Ishikawa (cell line): ENCODE measurements at regions not wholly inside any gene's neighbourhood (a gene's known extent, or its start where the extent isn't known, plus 50 kb on each side); places are given as distances from the start of the nearest gene placed in this dataset.

Source experiments
- CEBPB ChIP-seq: IDR thresholded peaks from 2 replicates; pipeline ENCODE4 v1.6.1; 2012
- CREB1 ChIP-seq: IDR thresholded peaks from 2 replicates; pipeline ENCODE4 v1.6.1; 2012; ENCODE audit warnings: low read depth
- EGR1 ChIP-seq: IDR thresholded peaks from 2 replicates; pipeline ENCODE4 v1.6.1; 2012
- EP300 ChIP-seq: IDR thresholded peaks from 2 replicates; pipeline ENCODE4 v1.6.1; 2012; ENCODE audit warnings: borderline replicate concordance
- FOXM1 ChIP-seq: IDR thresholded peaks from 2 replicates; pipeline ENCODE4 v1.6.1; 2012; ENCODE audit warnings: low read depth, borderline replicate concordance
- NFIC ChIP-seq: IDR thresholded peaks from 2 replicates; pipeline ENCODE4 v1.6.1; 2012
- RAD21 ChIP-seq: IDR thresholded peaks from 2 replicates; pipeline ENCODE4 v1.6.1; 2012; ENCODE audit warnings: low read depth
- REST ChIP-seq: IDR thresholded peaks from 2 replicates; pipeline ENCODE4 v1.6.1; 2012; ENCODE audit warnings: low read depth, mild to moderate bottlenecking
- TAF1 ChIP-seq: IDR thresholded peaks from 2 replicates; pipeline ENCODE4 v1.6.1; 2012; ENCODE audit warnings: low read depth, mild to moderate bottlenecking
- TCF12 ChIP-seq: IDR thresholded peaks from 2 replicates; pipeline ENCODE4 v1.6.1; 2012; ENCODE audit warnings: low read depth
- TEAD4 ChIP-seq: IDR thresholded peaks from 2 replicates; pipeline ENCODE4 v1.6.1; 2012
- USF1 ChIP-seq: IDR thresholded peaks from 2 replicates; pipeline ENCODE4 v1.6.1; 2012
- YY1 ChIP-seq: IDR thresholded peaks from 2 replicates; pipeline ENCODE4 v1.6.1; 2012; ENCODE audit warnings: low read depth
- ZBTB7A ChIP-seq: IDR thresholded peaks from 2 replicates; pipeline ENCODE4 v1.6.1; 2012; ENCODE audit warnings: low read depth
- TF ChIP-seq, protein P1 (sequence below): IDR thresholded peaks from 2 replicates; pipeline ENCODE4 v1.6.1; 2012

- TF ChIP-seq EGR1 (no peak), USF1 (no peak), TEAD4 (no peak), TAF1 (no peak), REST (no peak), RAD21 (no peak), TCF12 (no peak), FOXM1 (no peak), CEBPB (no peak)
- TF ChIP-seq, protein P1, sequence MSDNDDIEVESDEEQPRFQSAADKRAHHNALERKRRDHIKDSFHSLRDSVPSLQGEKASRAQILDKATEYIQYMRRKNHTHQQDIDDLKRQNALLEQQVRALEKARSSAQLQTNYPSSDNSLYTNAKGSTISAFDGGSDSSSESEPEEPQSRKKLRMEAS, result no peak
These were observed 133.1 kb downstream of the TXNL1 start for GRCh38 chr18:56505293-56505692.

DNA sequence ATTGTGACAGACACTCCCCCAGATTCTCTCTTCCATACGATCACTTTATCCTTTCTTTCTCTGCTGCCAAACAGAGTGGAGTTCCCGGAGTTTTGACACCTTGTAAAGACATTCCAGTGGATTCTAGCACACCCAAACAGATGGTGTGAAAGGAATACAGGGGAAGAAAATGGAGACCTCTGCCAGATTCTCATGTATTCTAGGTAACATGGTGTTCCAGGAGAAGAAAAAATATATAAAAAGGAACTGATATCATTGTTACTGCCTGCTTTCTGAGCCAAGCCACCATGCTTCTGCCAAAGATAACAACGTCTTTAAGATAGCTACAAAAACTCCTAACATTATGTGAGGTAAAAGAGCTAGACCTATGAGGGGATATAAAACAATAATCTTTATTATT is 136.5 kb downstream of the TXNL1 start:
- no peak for TF ChIP-seq REST
- TF ChIP-seq YY1, result no peak
- TF ChIP-seq FOXM1, result no peak
- TF ChIP-seq, protein P1, result no peak
- TF ChIP-seq TEAD4, result no peak
- no peak for TF ChIP-seq TCF12
- no peak for TF ChIP-seq CEBPB
- TF ChIP-seq EGR1, result no peak
- no peak for TF ChIP-seq NFIC
- no peak for TF ChIP-seq CREB1
- TF ChIP-seq ZBTB7A, result no peak
- TF ChIP-seq USF1, result no peak
- TF ChIP-seq RAD21, result no peak
- TF ChIP-seq EP300, result no peak
- TF ChIP-seq TAF1, result no peak

DNA sequence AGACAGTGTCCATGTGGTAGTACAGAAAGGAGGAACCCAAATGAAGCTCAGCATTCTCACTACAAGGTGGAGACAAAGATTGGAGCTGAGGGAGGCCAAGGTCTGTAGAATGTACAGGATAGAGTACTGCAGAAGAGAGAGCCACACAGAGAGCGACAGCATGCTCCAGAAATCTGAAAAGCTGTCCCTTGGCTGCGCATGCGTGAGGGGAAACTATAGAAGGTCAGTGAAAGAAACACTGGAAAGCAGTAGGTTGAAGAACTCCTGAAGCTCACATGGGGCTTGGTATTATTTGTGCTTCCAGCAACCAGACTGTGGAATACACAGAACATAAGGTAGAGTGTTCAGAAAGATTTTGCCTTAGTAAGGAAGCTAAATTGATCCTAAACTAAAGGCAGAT is 142.5 kb downstream of the TXNL1 start:
- TF ChIP-seq REST (no peak), ZBTB7A (no peak), CREB1 (no peak), EP300 (no peak), TEAD4 (no peak), FOXM1 (no peak), YY1 (no peak), USF1 (no peak), EGR1 (no peak), TCF12 (no peak)
- TF ChIP-seq, protein P1, result no peak

DNA sequence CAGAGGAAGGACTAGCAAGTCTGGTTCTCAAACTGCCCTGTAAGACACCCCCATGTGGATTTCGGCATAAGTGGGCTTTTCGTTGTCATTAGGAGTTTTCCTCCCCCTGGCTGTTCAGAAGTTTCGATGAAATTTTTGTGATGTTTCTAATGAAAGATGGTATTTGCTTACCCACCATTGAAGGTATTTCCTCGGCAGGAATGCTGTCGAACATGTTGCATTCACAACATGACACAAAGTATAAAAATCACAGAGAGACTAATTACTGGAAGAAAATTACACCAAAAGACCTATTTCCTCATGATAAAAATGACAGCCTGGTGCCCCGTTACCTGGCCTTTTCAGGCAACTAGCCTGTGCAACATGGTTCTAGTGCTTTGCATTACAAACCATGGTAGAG is 144.9 kb downstream of the TXNL1 start:
- TF ChIP-seq YY1, result no peak
- TF ChIP-seq RAD21, result no peak
- TF ChIP-seq FOXM1, result no peak
- no peak for TF ChIP-seq ZBTB7A
- no peak for TF ChIP-seq TCF12
- no peak for TF ChIP-seq CREB1
- no peak for TF ChIP-seq EGR1
